Heart right ventricle (tissue), 16 donors: ENCODE measurements at regions not wholly inside any gene's neighbourhood (a gene's known extent, or its start where the extent isn't known, plus 50 kb on each side); places are given as distances from the start of the nearest gene placed in this dataset.
A peak's percentile ranks its signal among the peaks of the same experiment; 100 is the strongest.

Experiments used
- ATAC-seq, 8 donors: fragments of 200-7000 bp; cut with Tn5 transposase; one replicate each; pipeline ENCODE4 v1.9.1; 2020; ENCODE audit warnings: mild to moderate bottlenecking in 8 of 8, moderate library complexity in 8 of 8, moderate number of reproducible peaks in 1 of 8
- DNase-seq, 2 donors: peaks; one replicate each; pipeline ENCODE4 v3.0.0-alpha.2; 2020
- H3K27ac ChIP-seq, 10 donors: fragments of 200-600 bp; sonication (generic) in 2 of 10; one replicate each; pipeline versions ENCODE4 v1.5.0 to v1.8.0; 2020 to 2022; ENCODE audit warnings: mild to moderate bottlenecking in 3 of 10
- H3K27me3 ChIP-seq, 7 donors: fragments of 200-600 bp; one replicate each; pipeline ENCODE4 v1.8.0; 2021 to 2022; ENCODE audit warnings: mild to moderate bottlenecking in 2 of 7
- H3K36me3 ChIP-seq, 9 donors: fragments of 200-600 bp; sonication (generic) in 1 of 9; one replicate each; pipeline versions ENCODE4 v1.5.0 to v1.8.0; 2020 to 2022; ENCODE audit warnings: mild to moderate bottlenecking in 2 of 9
- H3K4me1 ChIP-seq, 9 donors: fragments of 200-600 bp; sonication (generic) in 1 of 9; one replicate each; pipeline versions ENCODE4 v1.5.0 to v1.8.0; 2020 to 2022; ENCODE audit warnings: mild to moderate bottlenecking in 4 of 9
- H3K4me3 ChIP-seq, 10 donors: fragments of 200-600 bp; sonication (generic) in 2 of 10; one replicate each; pipeline versions ENCODE4 v1.5.0 to v1.8.0; 2020 to 2022; ENCODE audit warnings: mild to moderate bottlenecking in 7 of 10, moderate library complexity in 2 of 10
- H3K9me3 ChIP-seq, 11 donors: fragments of 200-600 bp in 10 of 11; sonication (generic) in 2 of 11; one replicate each; pipeline versions ENCODE4 v1.5.0 to v1.8.0; 2013 to 2022; ENCODE audit warnings: mild to moderate bottlenecking in 2 of 11, control low read depth in 1 of 11, moderate library complexity in 1 of 11
- whole genome bisulfite sequencing, 2 donors: extraction: QIAGEN DNeasy Blood & Tissue Kit; methylation state at CpG; one replicate each; pipeline ENCODE4 v1.1.7; 2013; ENCODE audit warnings: inconsistent platforms in 1 of 2; 5-methylcytosine and 5-hydroxymethylcytosine counted together
- intact Hi-C, 10 donors: fragments of 100-400 bp; cut with DNase I; formaldehyde crosslinking; loops; one replicate each; pipeline versions ENCODE4 v1.11.1 to v1.14.2; 2022
- TF ChIP-seq, protein P1 (sequence below), 9 donors: fragments of 200-600 bp; sonication (generic) in 2 of 9; IDR thresholded peaks; one replicate each; pipeline versions ENCODE4 v1.5.0 to v1.8.0; 2021 to 2022; ENCODE audit warnings: antibody characterized with exemption in 9 of 9, mild to moderate bottlenecking in 5 of 9, moderate library complexity in 1 of 9
- donor health status: Arrhythmogenic right ventricular cardiomyopathy.
- donor health status: ischemic (EF 13 %, LVEDD 7.1; RV severe dilation, severe dysfunction).
- donor health status: healthy with polysubstance abuse.
- donor health status: DM: no; HTN: yes; CAD: no.
- donor health status: DM: no; HTN: no; CAD: no.
- donor health status: ischemic (EF 25% LVEDD 6.9; RV normal size, moderate dysfunction).
- donor health status: ischemic (EF 25% LVEDD 5.7; RV mildly dilated, moderate dysfunction).
- donor health status: healthy.
- donor health status: DM: yes; HTN: yes; CAD: no.
- donor health status: Ischemic cardiomyopathy.
- donor health status: ischemic (EF 35%, LVEDD 5.7; RV mildly dilated, moderate dysfunction).
- donor health status: nonischemic (EF 11% LVEDD 7.7; RV severe dilation, severe dysfunction).
- donor health status: DM: yes; HTN: yes; CAD: no.
- donor health status: PGD.
- donor health status: ischemic (EF 29% LVEDD 5.4; RV normal size, mild dysfunction).
- donor health status: nonischemic (EF 23%, LVEDD 6.1; RV moderate dilation, normal function).

DNA sequence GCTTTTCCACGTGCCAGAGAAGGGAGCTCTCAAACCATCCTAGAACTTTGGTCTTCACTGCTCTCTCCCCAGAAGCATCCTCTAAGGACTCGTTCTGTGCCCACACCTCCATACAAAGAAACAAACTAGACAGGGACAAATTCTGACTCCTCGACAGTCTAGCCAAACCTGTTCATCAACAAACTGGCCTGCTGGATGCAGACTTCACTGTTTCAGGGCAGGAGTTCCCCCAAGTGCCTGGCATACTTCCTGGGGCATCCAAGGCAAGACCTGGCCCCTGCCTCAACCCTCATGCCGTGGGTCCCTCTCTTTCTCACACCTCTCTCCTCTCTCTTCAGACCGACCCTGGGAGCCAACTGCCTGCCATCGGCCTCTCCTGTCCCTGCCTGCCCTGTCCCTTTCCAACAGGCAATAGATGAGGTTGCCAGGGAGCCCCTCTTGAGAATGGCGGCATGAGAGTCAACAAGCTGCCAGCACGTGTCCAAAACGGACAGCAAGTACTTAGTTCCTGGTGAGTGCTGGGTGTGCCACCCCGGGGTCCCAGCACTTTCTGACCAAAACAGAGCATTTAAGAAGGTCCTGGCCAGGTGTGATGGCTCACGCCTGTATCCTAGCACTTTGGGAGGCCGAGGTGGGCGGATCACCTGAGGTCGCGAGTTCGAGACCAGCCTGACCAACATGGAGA is 79.1 kb upstream of the HES1 start:
- Histone ChIP-seq H3K27me3 (peaks cover 0 to 39% (median 5%) of the 10 kb centered on the region in 7 donors), H3K4me1 (peaks cover 2 to 18% (median 12%) of the 10 kb centered on the region in 9 donors), H3K9me3 (peaks cover 0 to under 1% (median 0%) of the 10 kb centered on the region in 11 donors), H3K27ac (no peak overlapping the region), H3K4me3 (no peak overlapping the region), H3K36me3 (no peaks in the 10 kb centered on the region)
- no peak for ATAC-seq
- 90 to 93% methylated on average over 16 of the region's 16 CpGs for WGBS, 2 donors
- TF ChIP-seq, protein P1, sequence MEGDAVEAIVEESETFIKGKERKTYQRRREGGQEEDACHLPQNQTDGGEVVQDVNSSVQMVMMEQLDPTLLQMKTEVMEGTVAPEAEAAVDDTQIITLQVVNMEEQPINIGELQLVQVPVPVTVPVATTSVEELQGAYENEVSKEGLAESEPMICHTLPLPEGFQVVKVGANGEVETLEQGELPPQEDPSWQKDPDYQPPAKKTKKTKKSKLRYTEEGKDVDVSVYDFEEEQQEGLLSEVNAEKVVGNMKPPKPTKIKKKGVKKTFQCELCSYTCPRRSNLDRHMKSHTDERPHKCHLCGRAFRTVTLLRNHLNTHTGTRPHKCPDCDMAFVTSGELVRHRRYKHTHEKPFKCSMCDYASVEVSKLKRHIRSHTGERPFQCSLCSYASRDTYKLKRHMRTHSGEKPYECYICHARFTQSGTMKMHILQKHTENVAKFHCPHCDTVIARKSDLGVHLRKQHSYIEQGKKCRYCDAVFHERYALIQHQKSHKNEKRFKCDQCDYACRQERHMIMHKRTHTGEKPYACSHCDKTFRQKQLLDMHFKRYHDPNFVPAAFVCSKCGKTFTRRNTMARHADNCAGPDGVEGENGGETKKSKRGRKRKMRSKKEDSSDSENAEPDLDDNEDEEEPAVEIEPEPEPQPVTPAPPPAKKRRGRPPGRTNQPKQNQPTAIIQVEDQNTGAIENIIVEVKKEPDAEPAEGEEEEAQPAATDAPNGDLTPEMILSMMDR (IDR thresholded peaks at IDR 0.05): no peak
- no peak for DNase-seq
- intact Hi-C loops: loop anchor here in 1 of 10 donors (10.0 kb wide), 1 partner anchor 182 kb away; no protein-coding TSS in a partner anchor

DNA sequence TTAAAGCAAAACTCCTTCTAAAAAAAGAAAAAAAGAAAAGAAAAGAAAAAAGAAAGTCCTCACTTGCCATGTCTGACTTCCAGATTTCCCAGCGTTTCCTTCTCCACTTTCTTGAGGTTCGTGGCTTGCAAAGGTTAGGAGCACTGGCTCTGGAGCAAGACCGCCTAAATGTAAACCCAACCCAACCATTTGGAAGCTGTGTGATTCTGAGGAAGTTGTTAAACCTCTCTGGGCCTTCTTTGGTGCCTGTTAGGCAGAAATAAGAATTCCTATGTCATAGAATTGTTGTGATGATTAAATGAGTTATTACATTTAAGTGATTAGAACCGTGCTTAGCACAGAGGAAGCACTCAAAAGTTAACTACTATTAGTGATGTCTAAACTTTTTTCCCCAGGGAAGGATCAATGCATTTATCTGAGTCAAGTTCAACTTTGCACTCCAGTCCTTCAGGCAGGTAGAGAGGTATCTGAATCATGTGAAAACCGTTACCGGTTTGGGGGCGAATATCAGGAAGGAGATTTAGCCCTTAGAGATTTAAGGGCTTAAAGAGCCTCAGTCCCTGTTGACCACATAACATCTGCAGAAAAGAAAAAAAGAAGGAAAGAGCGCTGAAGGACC is 78.3 kb upstream of the HES1 start:
- TF ChIP-seq, protein P1 (IDR thresholded peaks at IDR 0.05): no peak
- peaks cover 0 to 39% (median 5%) of the 10 kb centered on the region in 7 donors for H3K27me3 ChIP-seq
- H3K36me3 ChIP-seq: no peaks in the 10 kb centered on the region
- no peaks in the 10 kb centered on the region for H3K9me3 ChIP-seq
- no peak for DNase-seq
- ATAC-seq: no peak
- peaks cover 2 to 18% (median 12%) of the 10 kb centered on the region in 9 donors for H3K4me1 ChIP-seq
- peak overlapping the region in 9 of 10 donors; percentile 13 to 57 (median 44) for H3K4me3 ChIP-seq
- H3K27ac ChIP-seq: peak overlapping the region in 6 of 10 donors; percentile 0 to 61 (median 42)
- WGBS, 2 donors: 63 to 68% methylated on average over 8 of the region's 8 CpGs
- intact Hi-C loops: loop anchor here in 1 of 10 donors (10.0 kb wide), 1 partner anchor 183 kb away; no protein-coding TSS in a partner anchor

DNA sequence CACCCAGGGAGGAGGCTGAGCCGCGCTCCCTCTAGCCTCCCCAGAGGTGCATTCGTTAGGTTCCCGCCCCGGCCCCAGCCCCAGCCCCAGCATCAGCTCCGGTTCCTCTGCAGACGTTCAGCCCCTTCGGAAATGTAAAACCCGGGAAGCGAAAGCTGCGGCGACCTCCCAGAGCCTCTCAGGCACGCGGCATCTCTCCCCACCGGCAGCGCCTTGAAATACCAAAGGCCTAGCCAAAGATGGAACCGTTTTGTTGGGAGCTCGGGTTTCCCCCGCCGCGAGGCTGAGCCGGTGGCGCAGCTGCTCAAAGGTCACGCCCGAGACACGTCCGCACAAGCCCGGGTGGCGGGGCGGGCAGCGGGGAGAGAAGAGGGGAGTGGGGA is 77.8 kb upstream of the HES1 start:
- Histone ChIP-seq H3K9me3 (no peaks in the 10 kb centered on the region), H3K36me3 (no peaks in the 10 kb centered on the region), H3K27me3 (peaks cover 0 to 39% (median 5%) of the 10 kb centered on the region in 7 donors), H3K4me3 (peak overlapping the region in 9 of 10 donors; percentile 13 to 57 (median 44)), H3K4me1 (peaks cover 2 to 18% (median 12%) of the 10 kb centered on the region in 9 donors), H3K27ac (peak overlapping the region in 6 of 10 donors; percentile 0 to 61 (median 42))
- ATAC-seq: peak; percentile 81 to 91 (median 84)
- TF ChIP-seq, protein P1 (IDR thresholded peaks at IDR 0.05): no peak
- intact Hi-C loops: loop anchor here in 1 of 10 donors (10.0 kb wide), 1 partner anchor 183 kb away; no protein-coding TSS in a partner anchor
- DNase-seq: peak; percentile 64
- WGBS, 2 donors: 2 to 3% methylated on average over 31 of the region's 31 CpGs

DNA sequence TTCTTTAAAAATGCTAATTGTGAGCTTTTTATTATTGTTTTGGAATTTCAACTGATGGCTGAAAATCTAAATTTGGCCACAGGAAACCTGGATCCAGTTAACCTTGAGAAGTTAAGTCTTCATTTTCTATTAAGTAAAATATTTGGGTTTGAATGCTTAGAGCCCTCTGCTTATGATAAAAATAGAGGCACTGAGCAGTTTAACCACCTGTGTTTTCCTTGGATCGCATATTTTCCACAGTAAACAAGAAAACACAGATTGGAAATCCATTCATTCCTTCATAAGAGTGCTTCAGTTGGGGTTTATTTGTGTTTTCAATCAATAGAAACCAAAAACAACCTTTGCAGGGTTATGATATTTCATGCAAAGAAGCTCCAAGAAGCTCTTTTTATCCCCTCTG is 77.2 kb upstream of the HES1 start:
- Histone ChIP-seq H3K9me3 (no peaks in the 10 kb centered on the region), H3K27me3 (peaks cover 0 to 33% (median 4%) of the 10 kb centered on the region in 7 donors), H3K27ac (peak overlapping the region in 6 of 10 donors; percentile 0 to 61 (median 42)), H3K36me3 (no peaks in the 10 kb centered on the region), H3K4me3 (peak overlapping the region in 8 of 10 donors; percentile 29 to 57 (median 46)), H3K4me1 (peaks cover 2 to 18% (median 12%) of the 10 kb centered on the region in 9 donors)
- intact Hi-C loops: loop anchor here in 1 of 10 donors (10.0 kb wide), 1 partner anchor 184 kb away; no protein-coding TSS in a partner anchor
- no peak for ATAC-seq
- 53 to 59% methylated on average over 1 of the region's 1 CpG for WGBS, 2 donors
- no peak for DNase-seq
- TF ChIP-seq, protein P1 (IDR thresholded peaks at IDR 0.05): no peak
